Thyroid gland (tissue), 4 donors: ENCODE measurements at regions not wholly inside any gene's neighbourhood (a gene's known extent, or its start where the extent isn't known, plus 50 kb on each side); places are given as distances from the start of the nearest gene placed in this dataset.

Source experiments
- DNase-seq, 2 donors: peaks; one replicate each; pipeline ENCODE4 v3.0.0-alpha.2; 2019
- H3K27ac ChIP-seq, 3 donors: fragments of 200-600 bp; sonication (generic); 1 replicate in 2 of 3; 2 replicates in 1 of 3; pipeline ENCODE4 v1.5.1; 2016 to 2019; ENCODE audit warnings: mild to moderate bottlenecking in 1 of 3, moderate library complexity in 1 of 3
- H3K27me3 ChIP-seq: fragments of 200-600 bp; sonication (generic); one replicate; pipeline ENCODE4 v1.5.1; 2019
- H3K36me3 ChIP-seq, 2 donors: fragments of 200-600 bp; sonication (generic); one replicate each; pipeline ENCODE4 v1.5.1; 2016 to 2019
- H3K4me1 ChIP-seq, 2 donors: fragments of 200-600 bp; sonication (generic); one replicate each; pipeline ENCODE4 v1.5.1; 2017 to 2019
- H3K4me3 ChIP-seq, 3 donors: fragments of 200-600 bp; sonication (generic); replicated peaks in 1 of 3; 1 replicate in 2 of 3; 2 replicates in 1 of 3; pipeline ENCODE4 v1.5.1; 2016; ENCODE audit warnings: mild to moderate bottlenecking in 1 of 3
- H3K9me3 ChIP-seq: fragments of 200-600 bp; sonication (generic); one replicate; pipeline ENCODE4 v1.5.1; 2017
- CTCF ChIP-seq, 6 experiments: fragments of 200-600 bp in 3 of 6; fragments of 450-650 bp in 3 of 6; sonication (generic) in 3 of 6; IDR thresholded peaks; one replicate each; pipeline ENCODE4 v1.5.1; 2016 to 2019; ENCODE audit warnings: antibody characterized with exemption in 6 of 6, mild to moderate bottlenecking in 2 of 6, inconsistent platforms in 1 of 6, moderate library complexity in 1 of 6
- POLR2A ChIP-seq, 2 donors: fragments of 450-650 bp; IDR thresholded peaks; one replicate each; pipeline ENCODE4 v1.6.1; 2017; ENCODE audit warnings: antibody characterized with exemption in 2 of 2, mild to moderate bottlenecking in 2 of 2, moderate library complexity in 1 of 2
- WGBS, 2 donors: methylation state at CpG; one replicate each; pipeline ENCODE4 v1.1.5; 2017; 5-methylcytosine and 5-hydroxymethylcytosine counted together
- intact Hi-C: fragments of 100-400 bp; cut with DNase I; formaldehyde crosslinking; loops from one replicate; pipeline ENCODE4 v1.15.1; 2023

- Histone ChIP-seq H3K9me3 (no peaks in the 10 kb centered on the region), H3K4me3 (no peak overlapping the region), H3K36me3 (no peaks in the 10 kb centered on the region), H3K4me1 (no peaks in the 10 kb centered on the region), H3K27me3 (no peaks in the 10 kb centered on the region), H3K27ac (no peak overlapping the region)
- WGBS, 2 donors = 88 to 89% methylated on average over 1 of the region's 1 CpG
- TF ChIP-seq CTCF (IDR thresholded peaks at IDR 0.05) (no peak), POLR2A (IDR thresholded peaks at IDR 0.05) (no peak)
- DNase-seq = no peak
- intact Hi-C loops = no loop called here
These were observed 55.9 kb upstream of the HHIP start for GRCh38 chr4:144590020-144590419.

- no peak for TF ChIP-seq POLR2A (IDR thresholded peaks at IDR 0.05)
- TF ChIP-seq CTCF (IDR thresholded peaks at IDR 0.05) = no peak
- H3K27ac ChIP-seq = no peak overlapping the region
- no peaks in the 10 kb centered on the region for H3K36me3 ChIP-seq
- DNase-seq = peak in 1 of 2 donors; percentile 5
- WGBS, 2 donors = 0 to 9% methylated on average over 1 to 2 of the region's 2 CpGs
- no peaks in the 10 kb centered on the region for H3K27me3 ChIP-seq
- H3K4me1 ChIP-seq = no peaks in the 10 kb centered on the region
- H3K9me3 ChIP-seq = no peaks in the 10 kb centered on the region
- intact Hi-C loops = no loop called here
- H3K4me3 ChIP-seq = no peak overlapping the region
These were observed 54.6 kb upstream of the HHIP start for GRCh38 chr4:144591401-144591800.

DNA sequence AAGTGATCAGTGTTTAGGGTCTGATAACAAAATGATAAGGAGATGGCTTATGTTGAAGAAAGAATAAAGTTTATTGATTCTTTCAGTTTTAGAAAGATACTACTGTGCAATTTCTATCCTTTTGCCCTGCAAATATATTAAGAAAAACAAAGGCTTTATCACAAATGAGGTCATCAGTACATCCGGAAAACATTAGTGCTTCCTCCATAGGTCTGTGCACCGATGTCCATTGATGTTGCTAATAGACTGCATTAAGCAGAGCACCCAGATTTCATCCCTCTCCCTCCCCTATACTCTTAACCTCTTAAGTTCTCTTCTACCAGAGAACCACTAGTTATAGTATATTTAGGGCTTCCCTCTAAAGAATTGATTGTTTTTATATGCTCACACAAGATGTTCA is 53.7 kb upstream of the HHIP start:
- no peak for DNase-seq
- Histone ChIP-seq H3K27ac (no peak overlapping the region), H3K4me1 (no peaks in the 10 kb centered on the region), H3K9me3 (no peaks in the 10 kb centered on the region), H3K36me3 (no peaks in the 10 kb centered on the region), H3K4me3 (no peak overlapping the region), H3K27me3 (no peaks in the 10 kb centered on the region)
- 70 to 82% methylated on average over 2 of the region's 2 CpGs for WGBS, 2 donors
- TF ChIP-seq POLR2A (IDR thresholded peaks at IDR 0.05) = no peak
- no peak for TF ChIP-seq CTCF (IDR thresholded peaks at IDR 0.05)
- intact Hi-C loops = no loop called here

- no peaks in the 10 kb centered on the region for H3K9me3 ChIP-seq
- intact Hi-C loops = no loop called here
- H3K4me1 ChIP-seq = no peaks in the 10 kb centered on the region
- TF ChIP-seq CTCF (IDR thresholded peaks at IDR 0.05) (no peak), POLR2A (IDR thresholded peaks at IDR 0.05) (no peak)
- H3K36me3 ChIP-seq = no peaks in the 10 kb centered on the region
- no peak overlapping the region for H3K4me3 ChIP-seq
- 77 to 82% methylated on average over 1 of the region's 1 CpG for WGBS, 2 donors
- DNase-seq = no peak
- no peaks in the 10 kb centered on the region for H3K27me3 ChIP-seq
- no peak overlapping the region for H3K27ac ChIP-seq
These were observed 51.4 kb upstream of the HHIP start for GRCh38 chr4:144594471-144594986.

- DNase-seq = no peak
- 88 to 91% methylated on average over 3 of the region's 3 CpGs for WGBS, 2 donors
- TF ChIP-seq POLR2A (IDR thresholded peaks at IDR 0.05) (no peak), CTCF (IDR thresholded peaks at IDR 0.05) (no peak)
- Histone ChIP-seq H3K36me3 (no peaks in the 10 kb centered on the region), H3K4me3 (no peak overlapping the region), H3K9me3 (no peaks in the 10 kb centered on the region), H3K4me1 (no peaks in the 10 kb centered on the region), H3K27me3 (no peaks in the 10 kb centered on the region), H3K27ac (no peak overlapping the region)
- intact Hi-C loops = no loop called here
These were observed 50.3 kb upstream of the HHIP start for GRCh38 chr4:144595681-144596080.
